ENCODE measurements at regions not wholly inside any gene's neighbourhood (a gene's known extent, or its start where the extent isn't known, plus 50 kb on each side); places are given as distances from the start of the nearest gene placed in this dataset.

DNA sequence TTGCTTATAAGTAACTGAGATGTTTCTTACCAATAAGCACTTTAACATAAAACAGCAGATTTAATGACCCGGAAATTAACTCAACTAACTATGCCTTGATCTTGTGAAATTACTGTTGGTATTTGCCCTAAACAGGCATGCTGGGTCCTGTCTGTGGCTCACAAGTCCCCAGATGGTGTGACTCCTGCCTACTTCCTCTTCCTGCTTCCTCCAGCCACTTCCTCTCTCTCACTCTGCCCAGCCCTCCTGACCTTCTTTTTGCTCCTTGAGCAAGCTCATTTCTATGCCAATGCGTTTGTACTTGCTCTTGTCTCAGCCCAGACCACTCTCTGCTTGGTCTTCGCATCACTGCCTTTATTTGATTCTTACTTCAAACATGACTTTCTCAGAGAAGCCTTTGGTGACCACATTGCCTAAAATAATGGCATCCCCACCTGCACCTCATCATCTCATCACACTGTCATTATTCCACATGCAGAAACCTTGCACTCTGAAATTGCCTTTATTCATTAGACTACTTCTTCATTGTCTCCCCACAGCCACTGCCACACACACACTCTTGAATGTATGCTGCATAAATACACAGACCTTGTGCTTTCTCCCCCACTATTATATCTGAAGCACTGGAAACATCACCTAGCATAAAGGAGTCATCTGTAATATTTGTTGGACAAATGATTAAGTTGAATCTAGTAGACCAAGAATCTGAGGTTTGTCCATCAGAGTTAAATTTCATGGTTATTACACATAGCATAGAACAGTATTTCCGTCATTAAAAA lies 256.3 kb upstream of the SEMA6D start:
- DNase-seq = no peak

DNA sequence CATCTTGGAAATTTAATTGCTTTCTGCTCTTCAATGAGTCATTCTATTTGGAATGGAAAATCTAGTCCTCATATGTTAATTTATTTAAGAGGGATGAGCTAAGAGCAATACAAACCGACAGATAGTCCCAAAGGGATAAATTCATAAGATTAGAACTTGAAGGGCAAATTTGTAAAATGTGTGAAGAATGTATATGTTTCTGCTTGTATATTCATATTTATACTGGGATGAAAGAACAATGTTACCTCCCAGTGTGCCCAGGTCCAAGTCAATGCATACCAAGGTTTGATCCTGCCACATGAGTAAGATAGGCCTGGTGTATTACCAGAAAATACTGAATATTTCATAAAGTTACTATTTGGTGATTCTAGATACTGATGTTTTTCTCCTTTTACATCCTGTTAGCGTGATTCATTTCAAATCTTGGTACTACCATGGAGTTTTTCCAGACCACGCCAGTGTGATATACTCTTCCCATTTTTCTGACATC lies 255.6 kb upstream of the SEMA6D start:
- no peak for DNase-seq

DNA sequence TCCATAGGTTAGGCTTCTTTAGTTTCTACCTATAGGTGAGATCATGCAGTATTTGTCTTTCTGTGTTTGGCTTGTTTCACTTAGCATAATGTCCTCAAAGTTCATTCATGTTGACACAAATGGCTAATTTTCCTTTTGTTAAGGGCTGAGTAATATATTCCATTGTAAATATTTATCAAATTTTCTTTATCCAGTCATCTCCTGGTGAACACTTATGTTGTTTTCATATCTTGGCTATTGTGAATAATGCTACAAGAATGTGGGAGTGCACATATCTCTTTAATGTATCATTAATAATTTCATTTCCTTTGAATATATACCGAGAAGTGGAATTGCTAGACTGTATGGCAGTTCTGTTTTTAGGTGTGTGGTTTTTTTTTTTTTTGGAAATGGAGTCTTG lies 250.9 kb upstream of the SEMA6D start:
- DNase-seq = no peak

DNA sequence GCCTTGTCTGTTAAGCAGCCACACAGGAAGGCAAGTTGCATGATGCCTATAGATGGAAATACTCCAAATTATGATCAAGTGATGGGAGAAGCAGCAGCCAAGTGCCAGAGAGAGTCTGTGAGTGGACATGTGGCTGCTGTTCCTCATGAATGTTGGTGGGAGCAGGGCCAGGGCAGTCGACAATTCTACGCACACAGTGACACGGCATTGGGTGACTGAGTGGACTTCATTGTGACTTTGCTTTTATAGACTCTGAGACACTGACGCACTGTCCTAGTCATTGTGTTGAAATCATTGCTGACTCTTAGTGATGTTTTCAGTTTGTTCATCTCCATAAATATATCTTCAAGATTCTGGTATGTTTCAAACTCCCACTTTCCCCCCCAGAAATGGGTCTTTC lies 246.3 kb upstream of the SEMA6D start:
- DNase-seq = peak; percentile 67 to 74

DNA sequence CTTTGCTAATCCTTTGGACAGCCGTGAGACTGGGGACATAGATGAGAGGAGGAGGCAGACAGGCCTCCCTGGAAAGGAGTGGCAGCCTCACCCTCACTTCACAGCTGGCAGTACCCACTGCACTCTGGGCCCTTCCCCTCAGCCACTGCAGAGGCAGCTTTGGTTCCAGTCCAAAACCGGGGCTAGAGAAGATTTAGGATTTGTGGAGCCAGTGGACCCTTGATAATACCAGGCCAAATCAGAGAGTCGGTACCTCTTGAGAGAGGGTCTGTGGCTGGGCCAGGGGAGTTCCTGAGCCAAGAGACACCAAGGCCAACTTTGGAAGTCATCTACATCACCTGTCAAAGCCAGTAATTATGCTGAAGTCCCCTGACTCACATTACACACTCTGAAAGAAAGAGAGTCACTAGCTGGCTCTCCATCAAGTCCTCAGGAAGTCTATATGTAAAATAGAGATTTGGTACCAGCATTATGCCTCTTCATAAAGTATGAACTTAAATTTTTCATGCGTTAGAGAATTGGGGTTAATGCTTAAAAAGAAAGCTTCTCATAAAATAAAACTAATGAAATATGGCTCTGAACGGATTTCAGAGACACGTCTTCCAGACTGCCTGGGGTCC lies 244.1 kb upstream of the SEMA6D start:
- no peak for DNase-seq

DNA sequence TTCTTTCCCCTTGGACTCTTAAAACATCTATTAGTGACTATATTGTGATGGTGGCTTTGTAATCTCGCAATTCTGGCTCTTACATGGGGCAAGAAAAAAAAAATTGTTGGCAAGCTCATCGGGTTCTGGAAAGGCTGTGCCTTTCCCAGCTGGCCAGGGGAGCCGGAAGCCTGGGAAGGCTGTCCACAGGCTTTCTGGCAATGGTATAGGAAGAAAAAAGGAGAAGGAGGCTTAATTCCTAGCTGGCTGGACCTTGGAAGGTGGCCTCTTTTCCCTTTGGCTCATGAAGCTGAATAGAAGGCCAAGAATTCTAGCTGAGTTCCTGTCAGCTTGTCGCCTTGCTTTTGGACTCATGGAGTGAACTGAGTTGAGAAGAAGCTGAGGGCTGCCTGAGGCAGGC lies 243.5 kb upstream of the SEMA6D start:
- DNase-seq = peak; percentile 83 to 87

DNA sequence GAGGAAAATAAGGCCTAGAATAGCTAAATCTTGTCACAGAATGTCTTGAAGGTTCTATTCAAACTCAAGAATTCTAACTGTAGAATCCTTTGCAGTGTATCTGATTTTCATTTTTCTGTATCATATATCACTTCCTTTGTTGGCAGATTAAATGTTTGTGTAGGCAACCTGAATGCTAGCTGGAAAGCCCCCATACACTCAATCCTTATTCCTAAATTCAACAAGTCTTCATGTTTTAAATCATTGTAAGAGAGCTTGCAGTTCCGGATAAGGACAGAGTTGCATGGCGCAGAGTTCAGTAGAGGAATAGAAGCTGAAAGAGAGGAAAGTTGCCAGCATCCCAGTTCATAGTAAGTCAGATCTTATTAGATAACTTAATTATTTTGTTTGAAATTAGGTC lies 242.0 kb upstream of the SEMA6D start:
- DNase-seq = no peak

DNA sequence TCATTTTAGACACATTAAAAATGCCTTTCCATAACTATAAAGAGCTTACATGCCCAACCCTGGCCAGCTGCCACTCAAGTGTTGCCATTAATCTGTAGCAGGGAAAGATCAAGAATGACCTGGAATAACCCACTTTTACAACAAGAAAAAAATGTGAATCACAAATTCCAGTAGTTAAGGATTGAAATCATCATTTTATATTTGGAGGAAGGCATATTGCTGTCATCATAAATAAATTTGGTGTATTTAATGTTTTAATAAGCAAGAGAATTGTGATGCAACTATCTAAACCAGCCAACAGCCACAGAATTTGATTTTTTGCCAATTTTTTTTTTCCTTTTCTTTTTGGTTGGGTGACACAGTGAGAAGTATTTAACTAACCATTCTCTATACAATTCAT lies 240.0 kb upstream of the SEMA6D start:
- DNase-seq = peak in 1 of 2 donors; percentile 58

DNA sequence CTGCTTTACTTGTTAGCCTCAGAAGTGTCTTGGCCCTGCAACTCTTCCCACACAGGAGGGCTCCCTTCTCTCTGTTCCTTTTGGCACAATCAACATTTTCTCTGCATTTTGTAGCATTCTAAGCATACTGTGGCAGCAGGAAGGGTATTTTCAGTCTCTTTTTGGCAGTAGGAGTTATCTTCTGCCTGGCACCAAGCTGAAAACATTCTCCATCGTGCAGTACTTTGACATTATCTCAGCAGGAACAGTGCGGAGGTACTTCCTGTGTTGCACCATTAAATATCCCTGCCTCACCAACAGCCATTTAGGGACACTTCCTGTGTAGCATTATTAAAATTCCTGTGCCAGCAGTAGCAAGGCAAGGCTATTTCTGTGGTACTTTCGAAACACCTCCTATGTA lies 233.2 kb upstream of the SEMA6D start:
- no peak for DNase-seq

DNA sequence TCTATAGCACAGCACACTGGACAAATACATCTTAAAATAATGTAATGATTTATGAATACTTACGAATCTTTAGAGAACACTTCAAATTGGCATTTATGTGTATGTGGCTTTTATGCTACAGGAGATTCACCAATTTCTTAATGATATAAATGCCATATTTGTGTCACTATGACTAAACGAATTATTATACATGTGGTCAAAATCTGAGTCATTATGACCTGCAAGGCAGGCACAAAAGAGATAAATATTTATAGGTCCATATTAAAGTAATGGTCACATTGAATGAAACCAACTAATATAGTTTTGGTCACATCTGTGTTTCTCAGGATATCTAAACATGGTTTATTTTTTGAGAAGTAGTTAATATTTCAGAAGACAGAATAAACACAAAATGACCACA lies 232.3 kb upstream of the SEMA6D start:
- DNase-seq = no peak

DNA sequence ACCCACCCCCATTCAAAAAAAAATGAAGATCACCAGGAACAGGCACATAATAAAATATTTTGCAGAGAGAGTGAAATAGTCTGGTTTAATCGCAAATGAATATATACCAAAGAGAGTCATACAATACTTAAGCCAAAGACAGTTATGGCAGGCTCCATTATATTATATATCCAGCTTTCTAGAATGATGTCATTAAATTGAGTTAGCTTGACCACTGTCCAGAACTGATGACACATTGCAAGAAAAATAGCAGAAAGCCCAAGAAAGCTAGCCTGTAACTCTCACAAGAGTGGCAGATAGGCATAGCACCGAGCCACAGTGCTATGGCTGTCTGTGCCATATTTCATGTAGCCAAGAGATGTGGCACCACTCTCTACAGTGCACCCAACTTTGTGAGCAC lies 231.9 kb upstream of the SEMA6D start:
- no peak for DNase-seq

DNA sequence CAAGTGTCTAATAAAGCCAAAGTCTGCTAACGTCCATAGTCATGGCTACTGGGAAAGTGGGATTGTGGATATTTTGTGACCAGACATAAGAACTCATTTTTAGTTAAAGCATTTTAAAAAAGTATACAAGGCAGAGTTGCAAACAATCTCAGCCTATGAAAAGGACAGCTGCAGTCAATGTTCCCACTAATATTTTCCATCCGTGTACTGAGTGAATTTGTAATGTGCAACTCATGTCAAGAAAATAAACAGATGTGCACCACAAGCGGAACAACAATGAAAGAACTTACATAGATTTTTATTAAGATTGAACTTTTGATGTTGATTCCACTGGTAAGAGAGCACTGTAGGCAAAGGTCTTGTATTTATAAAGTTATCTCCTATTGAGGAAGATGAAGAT lies 231.3 kb upstream of the SEMA6D start:
- no peak for DNase-seq

DNA sequence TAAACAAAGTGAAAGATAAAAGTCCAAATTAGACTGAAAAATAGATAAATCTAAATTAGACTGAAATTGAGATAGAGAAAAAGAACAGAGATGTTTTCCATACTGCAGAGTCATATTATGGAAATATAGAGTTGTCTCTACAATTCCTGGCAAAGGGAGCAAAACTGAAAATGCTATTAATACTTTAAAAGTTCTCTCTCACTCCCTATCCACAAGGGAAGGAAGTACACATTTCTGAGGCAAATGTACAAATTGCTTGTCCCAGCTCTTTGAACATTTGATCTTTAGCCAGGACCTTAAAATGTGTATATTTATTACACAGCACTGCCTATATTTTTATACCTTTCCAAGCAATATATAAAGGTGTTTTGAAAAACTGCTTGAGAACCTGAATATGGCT lies 225.1 kb upstream of the SEMA6D start:
- no peak for DNase-seq

DNA sequence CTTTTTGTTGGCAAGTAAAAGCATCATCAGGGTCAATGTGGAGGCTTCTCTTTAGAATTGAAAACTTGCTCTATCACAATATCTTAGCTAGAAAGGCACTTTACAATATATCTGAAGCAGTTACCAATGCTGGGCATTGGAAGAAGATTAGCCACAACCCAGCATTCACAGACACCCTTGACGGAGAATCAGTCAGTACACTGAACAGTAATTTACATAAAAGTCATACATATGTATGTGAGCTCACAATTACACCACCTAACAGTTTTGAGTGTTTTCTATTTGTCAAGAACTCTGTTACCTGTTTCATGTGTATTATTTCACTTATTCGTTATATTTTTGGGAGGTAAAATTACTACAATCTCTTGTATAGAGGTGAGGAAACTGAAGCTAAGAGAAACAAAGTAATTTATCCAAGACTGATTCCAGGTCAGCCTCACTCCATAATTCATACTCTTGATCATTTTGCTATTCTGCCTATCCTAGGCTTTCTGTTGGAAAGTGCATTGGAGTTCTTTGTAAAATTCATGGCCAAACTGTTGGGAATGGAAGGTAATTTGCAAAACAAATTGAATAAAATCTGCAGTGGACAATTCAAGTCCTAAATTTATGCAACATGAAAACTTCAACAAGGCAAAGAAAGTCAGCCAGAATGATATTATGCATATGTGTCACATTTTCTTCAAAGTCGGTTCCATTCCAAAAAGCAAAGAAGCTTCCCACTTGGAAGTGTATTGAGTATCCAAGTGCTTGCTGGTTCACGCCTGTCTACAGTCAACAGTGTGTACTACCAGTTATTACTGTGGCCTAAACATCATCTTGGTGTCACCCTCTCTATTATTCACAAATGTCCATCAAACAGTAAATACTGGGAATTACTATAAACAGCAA lies 223.7 kb upstream of the SEMA6D start:
- DNase-seq = no peak

DNA sequence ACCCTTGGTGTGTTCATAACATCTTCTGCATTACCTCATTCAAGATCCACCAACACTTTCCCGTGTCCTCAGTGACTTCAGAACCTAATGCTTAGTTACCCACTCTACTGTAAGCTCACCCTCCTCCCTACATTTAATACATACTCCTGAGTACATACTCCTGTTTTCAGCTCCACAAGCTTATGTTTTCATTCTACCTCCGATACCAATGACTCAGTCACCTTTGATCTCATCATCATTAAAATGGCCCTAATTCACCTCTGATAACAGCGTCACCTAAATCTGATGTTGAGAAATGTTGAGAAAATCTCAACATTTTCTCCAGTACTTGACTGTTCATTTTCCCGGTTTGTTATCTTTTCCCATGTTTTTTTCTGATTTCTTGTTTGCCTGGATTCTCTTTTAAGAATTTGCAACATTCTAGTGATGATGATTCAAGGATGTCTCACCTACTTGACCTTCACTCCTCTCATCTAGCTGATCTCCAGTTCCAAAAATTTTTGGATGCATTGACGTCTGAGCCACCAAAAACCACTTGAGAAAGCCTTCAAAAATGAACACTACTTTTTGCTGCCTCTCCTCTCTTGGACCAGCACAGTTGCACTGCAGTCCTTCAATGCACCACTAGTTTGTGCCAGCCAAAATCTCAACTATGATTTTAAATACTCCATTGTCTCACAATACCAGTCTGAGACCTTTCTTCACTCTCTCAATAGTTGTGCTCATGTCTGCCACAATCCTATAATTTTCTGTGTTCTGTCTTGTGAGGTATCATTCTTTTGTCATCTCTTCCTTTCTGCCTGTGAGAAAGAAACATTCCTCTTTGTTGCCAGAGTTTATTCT lies 220.7 kb upstream of the SEMA6D start:
- no peak for DNase-seq

DNA sequence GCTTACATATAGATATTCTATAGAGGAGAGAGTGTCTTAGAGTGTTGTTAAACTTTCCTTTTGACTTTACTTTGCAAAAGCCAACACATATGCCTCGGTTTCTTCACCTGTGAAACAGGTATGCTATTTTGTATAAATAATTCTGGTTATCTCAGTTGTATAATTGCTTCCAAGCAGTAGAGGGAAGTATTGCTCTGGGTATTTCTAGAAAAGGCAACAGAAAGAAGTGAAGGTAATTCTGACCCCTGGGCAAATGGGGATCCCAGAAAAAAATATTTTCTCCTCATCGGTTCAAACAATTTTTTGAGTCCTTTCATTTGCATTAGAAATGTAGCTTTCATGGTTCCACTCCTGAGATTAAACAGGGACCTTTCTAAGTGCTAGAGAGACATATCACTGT lies 216.5 kb upstream of the SEMA6D start:
- no peak for DNase-seq

DNA sequence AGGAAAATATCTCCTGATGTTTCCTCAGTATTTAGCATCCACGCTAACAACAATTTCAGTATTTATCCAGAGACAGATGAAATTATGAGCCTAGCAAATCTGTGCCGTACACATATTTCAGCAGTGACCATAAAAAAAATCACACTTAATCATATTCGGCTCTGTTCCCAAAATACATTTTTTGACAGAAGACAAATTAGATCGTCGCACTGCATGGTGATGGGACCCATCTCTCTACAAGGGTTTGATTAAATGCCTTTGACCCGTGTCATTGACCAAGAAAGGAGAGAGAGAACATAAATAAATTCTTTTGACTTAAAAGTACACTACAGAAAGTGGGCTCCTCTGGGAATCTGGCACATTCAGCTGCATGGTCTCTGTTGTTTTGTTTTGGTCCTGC lies 215.3 kb upstream of the SEMA6D start:
- DNase-seq = no peak

DNA sequence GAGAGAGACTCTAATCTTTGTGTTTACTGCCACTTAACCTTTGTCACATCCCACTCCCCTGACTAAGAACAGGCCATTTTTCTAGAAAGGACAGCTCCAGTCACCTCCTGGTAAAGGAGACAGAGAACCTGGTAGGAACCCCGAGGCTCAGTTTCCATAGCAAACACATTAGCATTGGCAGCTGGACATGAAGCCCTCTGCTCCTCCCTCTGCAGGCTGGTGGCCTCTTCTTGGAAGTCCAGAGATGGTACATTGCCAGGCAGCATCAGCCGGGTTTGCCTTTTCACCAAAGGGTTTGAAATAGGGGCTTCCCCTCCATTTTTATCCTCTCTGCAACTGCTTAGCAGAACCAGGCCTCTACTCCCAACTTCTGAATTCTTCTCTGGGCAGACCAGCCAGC lies 213.4 kb upstream of the SEMA6D start:
- DNase-seq = no peak

DNA sequence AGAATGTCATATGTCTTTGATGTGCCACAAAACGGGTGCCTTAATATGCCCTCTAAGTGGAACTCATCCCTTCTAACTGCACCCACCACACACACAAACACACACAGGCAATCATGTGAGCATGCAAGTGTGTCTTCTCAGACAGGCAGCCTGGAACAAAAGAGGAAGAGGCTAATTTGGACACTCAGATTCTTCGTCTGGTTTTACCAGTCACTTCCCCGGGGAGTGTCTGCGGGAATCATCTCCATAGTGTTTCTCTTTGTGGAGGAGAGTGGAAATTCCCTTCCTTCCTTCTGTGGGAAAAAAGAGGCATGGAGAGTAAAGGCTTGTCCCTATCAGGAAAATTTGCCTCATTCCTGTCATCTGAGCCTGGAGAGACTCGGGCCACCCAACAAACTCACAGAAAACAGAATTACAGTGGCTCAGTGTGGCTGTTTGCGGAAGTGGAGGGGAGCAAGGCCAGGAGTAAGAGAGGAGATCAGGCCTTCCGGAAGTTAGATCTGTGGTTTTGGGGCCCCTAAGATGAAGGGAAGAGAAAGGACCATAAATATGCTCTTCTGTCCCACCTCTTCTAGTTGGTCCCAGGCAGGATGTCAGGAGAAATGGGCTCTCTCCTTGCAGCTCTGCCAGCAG lies 212.6 kb upstream of the SEMA6D start:
- DNase-seq = no peak

DNA sequence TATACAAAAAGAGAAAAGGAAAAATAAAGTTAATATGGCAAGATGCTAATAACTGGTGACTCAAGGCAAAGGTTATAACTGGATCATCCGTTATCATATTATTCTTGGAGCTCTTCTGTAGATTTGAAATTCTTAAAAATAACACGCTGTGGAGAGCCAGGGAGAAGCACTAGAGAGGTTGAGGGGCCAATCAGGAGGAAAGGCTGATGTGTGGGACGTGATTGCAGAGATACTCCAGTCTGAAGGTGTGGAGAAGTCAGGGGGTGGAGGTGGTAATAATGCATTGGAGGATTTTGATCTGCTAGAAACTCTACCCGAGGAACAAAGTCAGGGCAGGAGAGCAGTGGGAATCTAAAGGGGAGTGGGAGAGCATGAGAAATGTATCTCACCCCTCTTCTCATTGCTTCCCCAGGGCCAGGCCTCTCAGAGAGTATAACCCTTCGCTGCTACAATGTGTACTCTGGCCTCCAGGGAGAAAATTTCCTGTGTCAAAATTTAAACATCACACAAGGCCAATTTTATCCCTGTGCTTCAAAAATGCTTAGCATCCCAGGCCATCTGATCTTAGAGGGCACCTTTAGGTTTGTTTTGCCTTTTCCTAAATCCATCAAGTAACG lies 211.5 kb upstream of the SEMA6D start:
- DNase-seq = no peak

Measured in right lung (tissue), 2 donors.